HEK293 (cell line): ENCODE measurements at regions not wholly inside any gene's neighbourhood (a gene's known extent, or its start where the extent isn't known, plus 50 kb on each side); places are given as distances from the start of the nearest gene placed in this dataset.

Source experiments
- HOXA7 ChIP-seq: sonication (generic); formaldehyde crosslinking; IDR thresholded peaks from 2 replicates; pipeline ENCODE4 v1.8.1; 2022; ENCODE audit warnings: missing genetic modification reagents, borderline replicate concordance
- HOXD13 ChIP-seq: sonication (generic); formaldehyde crosslinking; IDR thresholded peaks from 2 replicates; pipeline ENCODE4 v1.8.0; 2022; ENCODE audit warnings: missing genetic modification reagents, borderline replicate concordance
- ZBTB17 ChIP-seq: fragments of 450-650 bp; formaldehyde crosslinking; IDR thresholded peaks from 2 replicates; pipeline ENCODE4 v1.5.1; 2016; ENCODE audit warnings: missing biosample characterization, missing genetic modification characterization
- ZFP3 ChIP-seq: fragments of 450-650 bp; formaldehyde crosslinking; IDR thresholded peaks from 2 replicates; pipeline ENCODE4 v1.5.1; 2016; ENCODE audit warnings: low read depth, missing biosample characterization, missing genetic modification characterization
- ZNF138 ChIP-seq: fragments of 450-650 bp; formaldehyde crosslinking; IDR thresholded peaks from 2 replicates; pipeline ENCODE4 v1.5.1; 2016; ENCODE audit warnings: missing biosample characterization, missing genetic modification characterization, borderline replicate concordance
- ZNF140 ChIP-seq: fragments of 450-650 bp; formaldehyde crosslinking; IDR thresholded peaks from 2 replicates; pipeline ENCODE4 v1.5.1; 2016; ENCODE audit warnings: missing biosample characterization, missing genetic modification characterization
- ZNF24 ChIP-seq: fragments of 450-650 bp; formaldehyde crosslinking; IDR thresholded peaks from 2 replicates; pipeline ENCODE4 v1.5.1; 2016; ENCODE audit warnings: missing biosample characterization, missing genetic modification characterization
- ZNF341 ChIP-seq: fragments of 450-650 bp; formaldehyde crosslinking; IDR thresholded peaks from 2 replicates; pipeline ENCODE4; 2016; ENCODE audit warnings: low read depth, missing biosample characterization, missing genetic modification characterization
- ZNF426 ChIP-seq: fragments of 450-650 bp; formaldehyde crosslinking; IDR thresholded peaks from 2 replicates; pipeline ENCODE4 v1.5.1; 2017; ENCODE audit warnings: missing biosample characterization, missing genetic modification characterization, mild to moderate bottlenecking, inconsistent platforms, moderate library complexity
- ZNF433 ChIP-seq: fragments of 450-650 bp; formaldehyde crosslinking; IDR thresholded peaks from 2 replicates; pipeline ENCODE4 v1.5.1; 2016; ENCODE audit warnings: missing biosample characterization, missing genetic modification characterization, low read depth
- ZNF629 ChIP-seq: fragments of 450-650 bp; formaldehyde crosslinking; IDR thresholded peaks from 2 replicates; pipeline ENCODE4 v1.5.1; 2017; ENCODE audit warnings: missing biosample characterization, missing genetic modification characterization
- ZNF768 ChIP-seq: fragments of 450-650 bp; formaldehyde crosslinking; IDR thresholded peaks from 2 replicates; pipeline ENCODE4 v1.5.1; 2018; ENCODE audit warnings: missing biosample characterization, mild to moderate bottlenecking, missing genetic modification characterization
- ZNF785 ChIP-seq: fragments of 450-650 bp; formaldehyde crosslinking; IDR thresholded peaks from 2 replicates; pipeline ENCODE4 v1.5.1; 2016; ENCODE audit warnings: missing biosample characterization, missing genetic modification characterization
- TF ChIP-seq, protein P1 (sequence below): fragments of 450-650 bp; formaldehyde crosslinking; IDR thresholded peaks from 2 replicates; pipeline ENCODE4 v1.5.1; 2016; ENCODE audit warnings: missing biosample characterization, missing genetic modification characterization, borderline replicate concordance
- TF ChIP-seq, protein P2 (sequence below): fragments of 450-650 bp; formaldehyde crosslinking; IDR thresholded peaks from 2 replicates; pipeline ENCODE4 v1.5.1; 2016; ENCODE audit warnings: missing biosample characterization, missing genetic modification characterization, borderline replicate concordance

DNA sequence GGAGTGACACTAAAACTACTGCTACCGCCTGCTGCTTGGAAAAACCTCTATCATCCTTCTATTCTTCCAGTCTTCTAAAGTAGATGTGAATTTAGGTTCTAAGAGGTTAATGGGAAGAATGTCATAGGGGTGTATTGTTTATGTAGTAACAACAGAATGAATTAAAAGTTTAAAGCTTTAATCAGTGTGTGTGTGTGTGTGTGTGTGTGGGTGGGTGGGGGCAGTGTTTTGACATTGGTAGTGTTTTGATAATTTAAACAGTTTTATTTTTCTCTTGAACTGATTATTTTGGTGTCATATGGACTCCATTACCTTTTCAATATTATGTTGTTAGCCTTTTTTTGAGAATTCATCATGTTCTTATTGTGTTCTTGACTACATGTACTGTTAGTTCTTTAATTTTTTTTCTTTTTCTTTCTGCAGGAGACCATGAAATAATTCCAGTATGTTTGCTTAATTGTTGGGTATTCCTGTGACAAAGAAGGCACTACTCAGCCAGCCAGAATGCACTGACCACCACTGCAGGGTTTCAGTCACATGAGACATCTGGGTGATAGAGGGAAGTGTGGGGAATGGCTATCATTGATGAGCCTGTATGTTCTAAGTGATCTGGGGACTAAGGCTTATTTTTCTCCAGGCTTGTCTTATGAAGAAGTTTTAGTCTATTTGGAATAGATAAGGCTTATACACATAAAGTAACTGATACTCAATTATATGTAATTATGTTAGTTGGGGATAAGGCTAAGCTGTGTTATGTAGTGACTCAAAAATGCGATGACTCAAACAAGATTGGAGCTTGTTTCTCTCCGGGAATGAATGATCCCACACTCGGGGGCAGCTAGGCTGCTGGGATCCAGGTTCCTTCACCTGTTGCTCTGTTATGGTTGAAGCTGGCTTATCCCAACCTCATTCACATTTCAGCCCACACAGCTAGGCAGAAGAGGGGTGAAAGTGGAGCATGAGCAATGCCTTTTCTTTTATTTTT, 50.2 kb upstream of the ACTBL2 start (continued):
- TF ChIP-seq, protein P1, sequence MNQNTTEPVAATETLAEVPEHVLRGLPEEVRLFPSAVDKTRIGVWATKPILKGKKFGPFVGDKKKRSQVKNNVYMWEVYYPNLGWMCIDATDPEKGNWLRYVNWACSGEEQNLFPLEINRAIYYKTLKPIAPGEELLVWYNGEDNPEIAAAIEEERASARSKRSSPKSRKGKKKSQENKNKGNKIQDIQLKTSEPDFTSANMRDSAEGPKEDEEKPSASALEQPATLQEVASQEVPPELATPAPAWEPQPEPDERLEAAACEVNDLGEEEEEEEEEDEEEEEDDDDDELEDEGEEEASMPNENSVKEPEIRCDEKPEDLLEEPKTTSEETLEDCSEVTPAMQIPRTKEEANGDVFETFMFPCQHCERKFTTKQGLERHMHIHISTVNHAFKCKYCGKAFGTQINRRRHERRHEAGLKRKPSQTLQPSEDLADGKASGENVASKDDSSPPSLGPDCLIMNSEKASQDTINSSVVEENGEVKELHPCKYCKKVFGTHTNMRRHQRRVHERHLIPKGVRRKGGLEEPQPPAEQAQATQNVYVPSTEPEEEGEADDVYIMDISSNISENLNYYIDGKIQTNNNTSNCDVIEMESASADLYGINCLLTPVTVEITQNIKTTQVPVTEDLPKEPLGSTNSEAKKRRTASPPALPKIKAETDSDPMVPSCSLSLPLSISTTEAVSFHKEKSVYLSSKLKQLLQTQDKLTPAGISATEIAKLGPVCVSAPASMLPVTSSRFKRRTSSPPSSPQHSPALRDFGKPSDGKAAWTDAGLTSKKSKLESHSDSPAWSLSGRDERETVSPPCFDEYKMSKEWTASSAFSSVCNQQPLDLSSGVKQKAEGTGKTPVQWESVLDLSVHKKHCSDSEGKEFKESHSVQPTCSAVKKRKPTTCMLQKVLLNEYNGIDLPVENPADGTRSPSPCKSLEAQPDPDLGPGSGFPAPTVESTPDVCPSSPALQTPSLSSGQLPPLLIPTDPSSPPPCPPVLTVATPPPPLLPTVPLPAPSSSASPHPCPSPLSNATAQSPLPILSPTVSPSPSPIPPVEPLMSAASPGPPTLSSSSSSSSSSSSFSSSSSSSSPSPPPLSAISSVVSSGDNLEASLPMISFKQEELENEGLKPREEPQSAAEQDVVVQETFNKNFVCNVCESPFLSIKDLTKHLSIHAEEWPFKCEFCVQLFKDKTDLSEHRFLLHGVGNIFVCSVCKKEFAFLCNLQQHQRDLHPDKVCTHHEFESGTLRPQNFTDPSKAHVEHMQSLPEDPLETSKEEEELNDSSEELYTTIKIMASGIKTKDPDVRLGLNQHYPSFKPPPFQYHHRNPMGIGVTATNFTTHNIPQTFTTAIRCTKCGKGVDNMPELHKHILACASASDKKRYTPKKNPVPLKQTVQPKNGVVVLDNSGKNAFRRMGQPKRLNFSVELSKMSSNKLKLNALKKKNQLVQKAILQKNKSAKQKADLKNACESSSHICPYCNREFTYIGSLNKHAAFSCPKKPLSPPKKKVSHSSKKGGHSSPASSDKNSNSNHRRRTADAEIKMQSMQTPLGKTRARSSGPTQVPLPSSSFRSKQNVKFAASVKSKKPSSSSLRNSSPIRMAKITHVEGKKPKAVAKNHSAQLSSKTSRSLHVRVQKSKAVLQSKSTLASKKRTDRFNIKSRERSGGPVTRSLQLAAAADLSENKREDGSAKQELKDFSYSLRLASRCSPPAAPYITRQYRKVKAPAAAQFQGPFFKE, result no peak
- no peak for TF ChIP-seq ZNF140 (tag by site-specific recombination)
- no peak for TF ChIP-seq ZNF785 (tag by site-specific recombination)
- TF ChIP-seq ZNF138, result no peak
- TF ChIP-seq, protein P2, sequence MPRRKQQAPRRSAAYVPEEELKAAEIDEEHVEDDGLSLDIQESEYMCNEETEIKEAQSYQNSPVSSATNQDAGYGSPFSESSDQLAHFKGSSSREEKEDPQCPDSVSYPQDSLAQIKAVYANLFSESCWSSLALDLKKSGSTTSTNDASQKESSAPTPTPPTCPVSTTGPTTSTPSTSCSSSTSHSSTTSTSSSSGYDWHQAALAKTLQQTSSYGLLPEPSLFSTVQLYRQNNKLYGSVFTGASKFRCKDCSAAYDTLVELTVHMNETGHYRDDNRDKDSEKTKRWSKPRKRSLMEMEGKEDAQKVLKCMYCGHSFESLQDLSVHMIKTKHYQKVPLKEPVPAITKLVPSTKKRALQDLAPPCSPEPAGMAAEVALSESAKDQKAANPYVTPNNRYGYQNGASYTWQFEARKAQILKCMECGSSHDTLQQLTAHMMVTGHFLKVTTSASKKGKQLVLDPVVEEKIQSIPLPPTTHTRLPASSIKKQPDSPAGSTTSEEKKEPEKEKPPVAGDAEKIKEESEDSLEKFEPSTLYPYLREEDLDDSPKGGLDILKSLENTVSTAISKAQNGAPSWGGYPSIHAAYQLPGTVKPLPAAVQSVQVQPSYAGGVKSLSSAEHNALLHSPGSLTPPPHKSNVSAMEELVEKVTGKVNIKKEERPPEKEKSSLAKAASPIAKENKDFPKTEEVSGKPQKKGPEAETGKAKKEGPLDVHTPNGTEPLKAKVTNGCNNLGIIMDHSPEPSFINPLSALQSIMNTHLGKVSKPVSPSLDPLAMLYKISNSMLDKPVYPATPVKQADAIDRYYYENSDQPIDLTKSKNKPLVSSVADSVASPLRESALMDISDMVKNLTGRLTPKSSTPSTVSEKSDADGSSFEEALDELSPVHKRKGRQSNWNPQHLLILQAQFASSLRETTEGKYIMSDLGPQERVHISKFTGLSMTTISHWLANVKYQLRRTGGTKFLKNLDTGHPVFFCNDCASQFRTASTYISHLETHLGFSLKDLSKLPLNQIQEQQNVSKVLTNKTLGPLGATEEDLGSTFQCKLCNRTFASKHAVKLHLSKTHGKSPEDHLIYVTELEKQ (tag by site-specific recombination), result no peak
- no peak for TF ChIP-seq HOXD13 (CRISPR knock-in tag)
- TF ChIP-seq ZNF629 (tag by site-specific recombination), result peak; percentile 67
- no peak for TF ChIP-seq ZNF433 (tag by site-specific recombination)
- 0 out of 2 replicates have a peak, but pooled peaks have one; percentile 18 for TF ChIP-seq ZBTB17 (tag by site-specific recombination)
- TF ChIP-seq HOXA7 (CRISPR knock-in tag), result no peak
- no peak for TF ChIP-seq ZNF426 (tag by site-specific recombination)
- no peak for TF ChIP-seq ZNF768 (tag by site-specific recombination)
- TF ChIP-seq ZFP3 (tag by site-specific recombination), result no peak
- TF ChIP-seq ZNF341 (tag by site-specific recombination), result no peak
- no peak; the same call in 1 of the 2 replicates for TF ChIP-seq ZNF24 (tag by site-specific recombination)
